HEK293 (cell line): ENCODE measurements at regions not wholly inside any gene's neighbourhood (a gene's known extent, or its start where the extent isn't known, plus 50 kb on each side); places are given as distances from the start of the nearest gene placed in this dataset.

Experiments
- CTCF ChIA-PET: fragments of 350-600 bp; formaldehyde crosslinking; extraction: SDS; loops from one replicate; lab custom pipeline; 2021; ENCODE audit warnings: antibody characterized with exemption; lab: Yijun Ruan, JAX
- POLR2A ChIA-PET: fragments of 300-600 bp; formaldehyde crosslinking; extraction: SDS; loops from one replicate; lab custom pipeline; 2020; ENCODE audit warnings: antibody characterized with exemption, inconsistent platforms; lab: Yijun Ruan, JAX
- H3K27ac ChIP-seq: fragments of 200-500 bp; sonication (Bioruptor generic); 2 replicates; pipeline ENCODE4 v1.5.1; 2014; ENCODE audit warnings: low read depth, low read length, control low read depth, inconsistent platforms; ENCODE audit errors: extremely low read depth
- H3K36me3 ChIP-seq, 2 experiments: fragments of 200-500 bp in 1 of 2; sonication (Bioruptor generic) in 1 of 2; 1 replicate in 1 of 2; 2 replicates in 1 of 2; pipeline ENCODE4 v1.5.1; 2014 to 2017; ENCODE audit warnings: inconsistent platforms in 2 of 2, low read length in 2 of 2; ENCODE audit not compliant: control insufficient read depth in 2 of 2, insufficient read depth in 1 of 2
- H3K4me1 ChIP-seq: fragments of 200-500 bp; sonication (Bioruptor generic); 2 replicates; pipeline ENCODE4 v1.5.1; 2014; ENCODE audit warnings: mild to moderate bottlenecking, low read length, inconsistent platforms; ENCODE audit not compliant: control insufficient read depth, insufficient read depth
- H3K4me3 ChIP-seq: 2 replicates; pipeline ENCODE4 v1.5.1; 2011; ENCODE audit warnings: low read depth, mild to moderate bottlenecking, control low read depth, low read length, moderate library complexity
- H3K9me3 ChIP-seq: fragments of 200-500 bp; sonication (Bioruptor generic); 2 replicates; pipeline ENCODE4 v1.5.1; 2014; ENCODE audit warnings: low read depth, low read length, inconsistent platforms; ENCODE audit not compliant: control insufficient read depth, insufficient read depth
- AEBP2 ChIP-seq: fragments of 450-650 bp; formaldehyde crosslinking; IDR thresholded peaks from 2 replicates; pipeline ENCODE4 v1.5.1; 2016; ENCODE audit warnings: missing biosample characterization, missing genetic modification characterization, borderline replicate concordance
- BCL11B ChIP-seq: fragments of 450-650 bp; formaldehyde crosslinking; IDR thresholded peaks from 2 replicates; pipeline ENCODE4 v1.5.1; 2016; ENCODE audit warnings: low read depth, missing biosample characterization, missing genetic modification characterization
- GLIS1 ChIP-seq: fragments of 450-650 bp; formaldehyde crosslinking; IDR thresholded peaks from 2 replicates; pipeline ENCODE4 v1.5.1; 2016; ENCODE audit warnings: missing biosample characterization, missing genetic modification characterization
- PATZ1 ChIP-seq: fragments of 450-650 bp; formaldehyde crosslinking; IDR thresholded peaks from 2 replicates; pipeline ENCODE4 v1.5.1; 2016; ENCODE audit warnings: missing biosample characterization, missing genetic modification characterization
- PBX3 ChIP-seq: sonication (generic); formaldehyde crosslinking; IDR thresholded peaks from 2 replicates; pipeline ENCODE4 v1.8.1; 2022; ENCODE audit warnings: mild to moderate bottlenecking, moderate library complexity, missing genetic modification reagents
- SP2 ChIP-seq: fragments of 450-650 bp; formaldehyde crosslinking; IDR thresholded peaks from 2 replicates; pipeline ENCODE4 v1.5.1; 2016; ENCODE audit warnings: missing biosample characterization, missing genetic modification characterization
- TRIM28 ChIP-seq: IDR thresholded peaks from 2 replicates; pipeline ENCODE4 v1.6.1; 2011; ENCODE audit warnings: low read length, control low read depth, borderline replicate concordance
- ZBTB20 ChIP-seq: fragments of 450-650 bp; formaldehyde crosslinking; IDR thresholded peaks from 2 replicates; pipeline ENCODE4 v1.5.1; 2016; ENCODE audit warnings: missing biosample characterization, missing genetic modification characterization
- ZEB2 ChIP-seq: fragments of 450-650 bp; formaldehyde crosslinking; IDR thresholded peaks from 2 replicates; pipeline ENCODE4 v1.5.1; 2016; ENCODE audit warnings: missing biosample characterization, missing genetic modification characterization
- ZIC2 ChIP-seq: fragments of 450-650 bp; formaldehyde crosslinking; IDR thresholded peaks from 2 replicates; pipeline ENCODE4 v1.5.1; 2016; ENCODE audit warnings: missing biosample characterization, missing genetic modification characterization
- ZNF114 ChIP-seq: fragments of 450-650 bp; formaldehyde crosslinking; IDR thresholded peaks from 2 replicates; pipeline ENCODE4 v1.5.0; 2017; ENCODE audit warnings: missing biosample characterization, missing genetic modification characterization
- ZNF138 ChIP-seq: fragments of 450-650 bp; formaldehyde crosslinking; IDR thresholded peaks from 2 replicates; pipeline ENCODE4 v1.5.1; 2016; ENCODE audit warnings: missing biosample characterization, missing genetic modification characterization, borderline replicate concordance
- ZNF184 ChIP-seq: fragments of 450-650 bp; IDR thresholded peaks from 2 replicates; pipeline ENCODE4 v1.5.1; 2018; ENCODE audit warnings: missing biosample characterization, mild to moderate bottlenecking, missing genetic modification characterization
- ZNF223 ChIP-seq: fragments of 450-650 bp; formaldehyde crosslinking; IDR thresholded peaks from 2 replicates; pipeline ENCODE4 v1.5.1; 2016; ENCODE audit warnings: missing biosample characterization, missing genetic modification characterization
- ZNF398 ChIP-seq: fragments of 450-650 bp; formaldehyde crosslinking; IDR thresholded peaks from 2 replicates; pipeline ENCODE4 v1.5.1; 2017; ENCODE audit warnings: missing biosample characterization, missing genetic modification characterization
- ZNF561 ChIP-seq: fragments of 450-650 bp; IDR thresholded peaks from 2 replicates; pipeline ENCODE4 v1.5.1; 2018; ENCODE audit warnings: missing biosample characterization, missing genetic modification characterization, borderline replicate concordance
- ZNF610 ChIP-seq: fragments of 450-650 bp; formaldehyde crosslinking; IDR thresholded peaks from 2 replicates; pipeline ENCODE4 v1.5.1; 2016; ENCODE audit warnings: missing biosample characterization, missing genetic modification characterization, borderline replicate concordance
- ZNF621 ChIP-seq: fragments of 450-650 bp; formaldehyde crosslinking; IDR thresholded peaks from 2 replicates; pipeline ENCODE4 v1.5.1; 2017; ENCODE audit warnings: missing biosample characterization, missing genetic modification characterization
- ZNF626 ChIP-seq: fragments of 450-650 bp; sonication (Bioruptor Pico); formaldehyde crosslinking; IDR thresholded peaks from 2 replicates; pipeline ENCODE4 v1.5.1; 2018; ENCODE audit warnings: missing biosample characterization, missing genetic modification characterization, inconsistent platforms
- ZNF670 ChIP-seq: fragments of 450-650 bp; formaldehyde crosslinking; IDR thresholded peaks from 2 replicates; pipeline ENCODE4 v1.5.1; 2016; ENCODE audit warnings: missing biosample characterization, missing genetic modification characterization, low read depth
- ZNF747 ChIP-seq: fragments of 450-650 bp; formaldehyde crosslinking; IDR thresholded peaks from 2 replicates; pipeline ENCODE4 v1.5.1; 2016; ENCODE audit warnings: missing biosample characterization, missing genetic modification characterization
- ZNF830 ChIP-seq: fragments of 450-650 bp; IDR thresholded peaks from 2 replicates; pipeline ENCODE4 v1.5.0; 2018; ENCODE audit warnings: missing biosample characterization, missing genetic modification characterization, low read depth, mild to moderate bottlenecking, moderate library complexity

- no peak overlapping the region for H3K4me3 ChIP-seq
These were observed 259.3 kb downstream of the RRAGC start for GRCh38 chr1:38600286-38600685.

GRCh38 chr1:38598118-38598517, 261.5 kb downstream of the RRAGC start:
- Histone ChIP-seq H3K4me3 (no peak overlapping the region), H3K4me1 (no peaks in the 10 kb centered on the region), H3K36me3 (no peaks in the 10 kb centered on the region), H3K27ac (no peak overlapping the region), H3K9me3 (no peaks in the 10 kb centered on the region)
- TF ChIP-seq ZNF184 (0 out of 2 replicates have a peak, but pooled peaks have one; percentile 54), BCL11B (tag by site-specific recombination) (no peak)
- POLR2A ChIA-PET = no interaction called here
- CTCF ChIA-PET = interaction anchor here (0.7 kb wide), 1 partner anchor 9 kb away, joined by 3 read pairs; no protein-coding TSS in a partner anchor

More at GRCh38 chr1:38600286-38600685, 259.3 kb downstream of the RRAGC start:
- H3K9me3 ChIP-seq = no peaks in the 10 kb centered on the region
- ChIA-PET CTCF (no interaction called here), POLR2A (no interaction called here)
- H3K36me3 ChIP-seq = no peaks in the 10 kb centered on the region
- no peaks in the 10 kb centered on the region for H3K4me1 ChIP-seq
- no peak overlapping the region for H3K27ac ChIP-seq
- no peak for TF ChIP-seq ZNF610
- TF ChIP-seq ZNF670 (tag by site-specific recombination) = no peak
- no peak for TF ChIP-seq SP2 (tag by site-specific recombination)
- no peak for TF ChIP-seq AEBP2 (tag by site-specific recombination)
- no peak for TF ChIP-seq ZNF830 (tag by site-specific recombination)
- no peak for TF ChIP-seq ZNF621 (tag by site-specific recombination)

GRCh38 chr1:38589036-38589435, 270.5 kb downstream of the RRAGC start:
- Histone ChIP-seq H3K36me3 (no peaks in the 10 kb centered on the region), H3K4me1 (no peaks in the 10 kb centered on the region), H3K9me3 (no peaks in the 10 kb centered on the region), H3K27ac (no peak overlapping the region), H3K4me3 (no peak overlapping the region)
- ChIA-PET CTCF (no interaction called here), POLR2A (no interaction called here)
- TF ChIP-seq ZNF398 (tag by site-specific recombination) (peak; percentile 18; the same call in 1 of the 2 replicates), ZIC2 (tag by site-specific recombination) (0 out of 2 replicates have a peak, but pooled peaks have one; percentile 31), ZEB2 (tag by site-specific recombination) (no peak), ZNF626 (no peak), PATZ1 (tag by site-specific recombination) (no peak), ZNF114 (tag by site-specific recombination) (no peak), TRIM28 (no peak), GLIS1 (peak; percentile 93), PBX3 (CRISPR knock-in tag) (no peak), ZNF747 (tag by site-specific recombination) (no peak), ZNF138 (tag by site-specific recombination) (no peak), ZBTB20 (tag by site-specific recombination) (peak; percentile 48; the same call in 1 of the 2 replicates), ZNF223 (tag by site-specific recombination) (no peak), ZNF561 (tag by site-specific recombination) (no peak)
